ENCODE measurements at regions not wholly inside any gene's neighbourhood (a gene's known extent, or its start where the extent isn't known, plus 50 kb on each side); places are given as distances from the start of the nearest gene placed in this dataset.

- CTCF ChIA-PET, result no interaction called here
- H3K9me3 ChIP-seq, result no peaks in the 10 kb centered on the region; the same call in 2 of the 3 replicates
- FAIRE-seq (no peak), ATAC-seq (no peak), DNase-seq (ENCODE audit: low read depth in 1 of 2, low spot score in 1 of 2) (no peak)
- WGBS (ENCODE audit: missing lambda C conversion rate), result 56% methylated on average over 2 of the region's 2 CpGs
- H3K4me2 ChIP-seq, result no peak overlapping the region
- no peak overlapping the region for H3K27ac ChIP-seq
- no peaks in the 10 kb centered on the region for H3K4me1 ChIP-seq
- POLR2A ChIA-PET, result no interaction called here
- H3K4me3 ChIP-seq, result no peak overlapping the region
- TF ChIP-seq EP300 (IDR thresholded peaks at IDR 0.05) (no peak), REST (IDR thresholded peaks at IDR 0.05) (no peak), SMC3 (IDR thresholded peaks at IDR 0.05) (no peak), FOXS1 (CRISPR knock-in tag; IDR thresholded peaks at IDR 0.05) (no peak), ZSCAN20 (CRISPR knock-in tag; IDR thresholded peaks at IDR 0.05) (no peak), MAFK (IDR thresholded peaks at IDR 0.05; ENCODE audit: partially characterized antibody) (no peak), NPAS2 (CRISPR knock-in tag; IDR thresholded peaks at IDR 0.05; ENCODE audit: borderline replicate concordance) (no peak), RAD21 (conservative IDR thresholded peaks at IDR 0.05 in 1 of 2, IDR thresholded peaks at IDR 0.05 in 1 of 2) (no peak), BHLHE40 (IDR thresholded peaks at IDR 0.05; ENCODE audit: low read depth, low read length) (no peak), HMGXB4 (CRISPR knock-in tag; IDR thresholded peaks at IDR 0.05; ENCODE audit: borderline replicate concordance) (no peak), MYC (IDR thresholded peaks at IDR 0.05; ENCODE audit: borderline replicate concordance, low read length) (no peak), BCL3 (IDR thresholded peaks at IDR 0.05) (no peak), FOSL2 (IDR thresholded peaks at IDR 0.05) (no peak), FOSL2 (CRISPR knock-in tag; IDR thresholded peaks at IDR 0.05) (no peak), KDM5A (IDR thresholded peaks at IDR 0.05) (no peak), PHF8 (IDR thresholded peaks at IDR 0.05; ENCODE audit: borderline replicate concordance, low read depth) (no peak), SREBF2 (IDR thresholded peaks at IDR 0.05) (no peak)
Observed at GRCh38 chr3:67765575-67765974, 111.2 kb upstream of the SUCLG2 start.

- H3K9me3 ChIP-seq, result 0 out of 3 replicates have a peak, but pooled peaks cover 5% of the 10 kb centered on the region
- ATAC-seq, result no peak
- no peaks in the 10 kb centered on the region for H3K4me1 ChIP-seq
- no peak for DNase-seq (ENCODE audit: low read depth in 1 of 2, low spot score in 1 of 2)
- CTCF ChIA-PET, result no interaction called here
- 63% methylated on average over 1 of the region's 1 CpG for WGBS (ENCODE audit: missing lambda C conversion rate)
- no peak overlapping the region for H3K4me3 ChIP-seq
- POLR2A ChIA-PET, result no interaction called here
- no peak overlapping the region for H3K4me2 ChIP-seq
- no peak for FAIRE-seq
- TF ChIP-seq HDAC2 (IDR thresholded peaks at IDR 0.05) (no peak), GATA3 (IDR thresholded peaks at IDR 0.05; ENCODE audit: borderline replicate concordance) (no peak), HMGXB4 (CRISPR knock-in tag; IDR thresholded peaks at IDR 0.05; ENCODE audit: borderline replicate concordance) (no peak), KDM5A (IDR thresholded peaks at IDR 0.05) (no peak), NFE2L2 (conservative IDR thresholded peaks at IDR 0.05; ENCODE audit: low read length) (no peak), CEBPB (IDR thresholded peaks at IDR 0.05) (no peak), BHLHE40 (IDR thresholded peaks at IDR 0.05; ENCODE audit: low read depth, low read length) (no peak), MAFK (IDR thresholded peaks at IDR 0.05; ENCODE audit: partially characterized antibody) (no peak), EHF (CRISPR knock-in tag; IDR thresholded peaks at IDR 0.05) (no peak), MAZ (IDR thresholded peaks at IDR 0.05; ENCODE audit: borderline replicate concordance, low read depth, low read length) (no peak), EP300 (IDR thresholded peaks at IDR 0.05) (no peak), CBX2 (IDR thresholded peaks at IDR 0.05; ENCODE audit: borderline replicate concordance, low read depth) (no peak), POLR2A (IDR thresholded peaks at IDR 0.05; ENCODE audit: low read length) (no peak), ZSCAN20 (CRISPR knock-in tag; IDR thresholded peaks at IDR 0.05) (no peak), RARB (CRISPR knock-in tag; IDR thresholded peaks at IDR 0.05) (no peak)
- no peak overlapping the region for H3K27ac ChIP-seq
Observed at GRCh38 chr3:67745296-67745695, 90.9 kb upstream of the SUCLG2 start.

Data from A549 (cell line).